GM19397 (cell line): ENCODE measurements at regions not wholly inside any gene's neighbourhood (a gene's known extent, or its start where the extent isn't known, plus 50 kb on each side); places are given as distances from the start of the nearest gene placed in this dataset.

Experiments
- ATAC-seq: cut with Tn5 transposase; IDR thresholded peaks from one replicate; pipeline ENCODE4 v1.9.1; 2021; ENCODE audit warnings: mild to moderate bottlenecking, moderate library complexity; ENCODE audit not compliant: unreplicated experiment

DNA sequence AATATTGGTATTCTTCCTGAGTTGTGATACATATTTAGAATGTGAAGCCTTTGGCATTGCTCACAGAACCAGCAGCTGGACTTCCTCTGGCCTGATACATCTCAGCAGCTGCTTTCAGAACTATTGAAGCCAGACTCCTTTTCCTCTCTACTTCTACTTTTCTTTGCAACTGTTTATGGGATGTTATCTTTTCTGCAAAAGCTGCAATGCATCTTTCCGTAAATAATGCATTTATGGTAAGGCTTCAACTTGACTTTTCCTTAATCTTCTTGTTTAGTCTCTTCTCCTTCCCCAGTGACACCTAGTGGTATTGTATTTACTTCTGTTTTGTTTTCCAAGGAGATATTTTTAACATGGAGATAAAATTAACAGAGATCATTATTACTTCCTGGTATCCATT lies 1548.7 kb downstream of the PCDH7 start:
- ATAC-seq = no peak

DNA sequence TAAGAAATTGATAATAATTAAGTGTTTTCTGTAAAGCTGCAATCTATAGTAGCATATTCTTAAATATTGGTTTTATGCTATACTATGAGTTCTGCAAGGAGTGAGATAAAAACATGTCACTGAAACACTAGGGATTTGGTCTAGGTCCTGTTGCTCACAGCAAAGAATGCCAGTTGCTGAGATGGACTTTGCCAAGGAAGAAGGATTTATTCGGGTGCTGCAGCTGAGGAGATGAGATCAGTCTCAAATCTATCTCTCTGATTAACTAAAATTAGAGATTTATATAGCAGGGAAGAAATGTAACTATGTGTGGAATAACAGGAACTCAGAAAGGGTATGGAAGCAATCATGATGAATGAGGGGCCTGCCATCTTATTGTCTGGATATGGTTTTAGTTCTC lies 1569.9 kb downstream of the PCDH7 start:
- no peak for ATAC-seq

DNA sequence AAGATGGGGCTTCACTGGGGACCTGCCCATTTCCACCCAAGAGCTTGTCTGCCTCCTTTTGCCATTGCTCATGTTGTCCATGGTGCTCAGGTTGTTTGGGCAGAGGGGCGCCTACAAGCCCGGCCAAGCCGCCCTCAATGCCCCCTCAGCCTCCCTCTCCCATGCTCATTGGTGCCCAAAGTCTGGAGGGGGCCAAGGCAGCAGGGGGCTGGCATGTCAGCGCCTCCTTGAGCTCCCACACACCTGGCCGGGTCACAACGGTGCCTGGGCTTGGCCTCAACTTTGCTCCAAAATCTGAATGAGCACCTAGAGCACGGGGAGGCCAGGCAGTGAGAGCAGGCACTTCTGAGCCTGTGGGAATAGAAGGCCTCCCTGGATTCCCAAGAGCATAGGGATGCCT lies 1598.8 kb downstream of the PCDH7 start:
- ATAC-seq = no peak

DNA sequence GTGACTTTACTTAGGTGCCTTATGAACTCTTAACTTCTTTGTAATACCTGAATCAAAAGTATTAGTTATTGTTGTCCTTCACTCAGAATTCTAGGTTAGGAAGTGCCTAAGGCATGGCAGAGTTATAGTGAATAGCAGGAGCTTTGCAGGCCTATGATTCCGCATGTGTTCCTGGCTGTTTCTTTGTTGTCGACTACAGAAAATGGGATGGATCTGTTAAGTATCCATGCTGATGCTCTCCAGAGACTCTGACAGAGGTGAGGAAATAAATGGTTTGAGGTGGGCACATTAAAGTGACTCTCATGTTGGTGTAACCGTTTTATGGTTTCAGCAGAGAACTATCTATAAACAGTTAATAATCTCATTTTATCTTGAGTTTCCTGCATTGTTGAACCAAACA lies 1601.3 kb downstream of the PCDH7 start:
- no peak for ATAC-seq

DNA sequence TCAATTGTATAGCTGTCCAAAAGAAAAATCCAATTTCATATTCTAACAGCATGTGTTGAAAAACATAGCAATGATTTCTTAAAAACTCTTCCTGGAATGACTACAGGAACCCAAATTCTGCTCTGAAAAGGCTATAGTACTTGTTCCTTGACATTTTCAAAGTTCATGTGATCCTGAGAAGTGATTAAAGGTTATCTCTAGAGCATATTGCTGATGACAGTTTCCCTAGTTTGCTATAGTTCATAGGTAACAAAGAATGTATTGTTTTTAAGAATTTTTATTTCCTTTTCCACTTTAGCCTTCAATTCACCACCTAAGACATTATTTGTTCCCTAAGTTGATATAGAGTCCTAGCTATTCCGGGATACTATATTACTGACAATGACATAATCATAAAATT lies 1614.6 kb downstream of the PCDH7 start:
- ATAC-seq = no peak

DNA sequence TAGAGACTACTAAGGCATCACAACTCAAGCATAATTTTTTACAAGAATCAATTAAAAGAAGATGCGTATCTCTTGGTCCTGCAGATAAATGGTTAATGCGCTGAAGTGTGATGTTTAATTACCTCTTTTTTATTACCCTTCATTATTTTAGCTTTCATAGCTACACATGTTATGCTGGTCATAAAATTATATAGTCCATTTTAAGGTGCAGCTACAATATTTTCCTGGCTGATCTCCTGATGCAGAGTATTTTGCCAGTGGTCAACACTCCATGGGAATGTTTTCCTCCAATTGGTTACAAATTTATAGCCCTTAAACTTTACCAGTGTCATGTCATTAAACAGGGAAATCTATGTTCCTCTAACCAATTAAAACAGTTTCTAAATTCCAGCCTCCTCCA lies 1617.2 kb downstream of the PCDH7 start:
- ATAC-seq = no peak

DNA sequence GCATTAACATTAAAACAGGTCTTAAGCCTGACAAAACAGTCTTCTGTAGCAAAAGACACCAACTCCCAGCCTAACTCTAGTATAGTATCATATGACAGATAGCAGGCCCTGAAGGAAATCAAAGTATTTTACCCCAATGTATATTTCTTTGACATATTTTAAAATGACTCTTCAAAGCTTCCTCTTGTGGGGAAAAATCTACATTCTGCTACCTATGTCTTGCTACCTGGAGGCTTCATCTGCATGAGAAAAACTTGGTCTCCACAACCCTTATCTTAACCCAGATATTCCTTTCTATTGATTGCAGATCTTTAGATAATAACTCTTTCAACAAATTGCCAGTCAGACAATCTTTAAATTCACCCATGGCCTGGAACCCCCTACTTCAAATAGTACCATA lies 1620.4 kb downstream of the PCDH7 start:
- ATAC-seq = no peak

DNA sequence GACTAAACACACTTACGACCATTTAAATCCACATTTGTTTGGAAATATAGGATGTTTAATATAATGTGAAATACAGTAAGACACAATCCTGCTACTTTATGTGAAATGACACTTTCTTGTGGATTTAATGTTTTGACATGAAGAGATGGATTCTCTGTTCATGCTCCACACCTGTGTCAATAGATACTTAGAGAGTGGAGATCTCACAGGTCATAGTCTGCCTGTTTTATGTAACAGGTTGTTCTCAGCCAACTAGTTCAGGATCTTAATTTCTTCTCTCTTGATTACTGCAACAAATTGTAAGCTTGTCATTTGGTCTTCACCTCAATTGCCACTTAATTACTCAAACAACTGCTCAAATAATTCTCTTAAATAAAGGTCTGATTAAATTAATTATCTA lies 1621.2 kb downstream of the PCDH7 start:
- ATAC-seq = no peak

DNA sequence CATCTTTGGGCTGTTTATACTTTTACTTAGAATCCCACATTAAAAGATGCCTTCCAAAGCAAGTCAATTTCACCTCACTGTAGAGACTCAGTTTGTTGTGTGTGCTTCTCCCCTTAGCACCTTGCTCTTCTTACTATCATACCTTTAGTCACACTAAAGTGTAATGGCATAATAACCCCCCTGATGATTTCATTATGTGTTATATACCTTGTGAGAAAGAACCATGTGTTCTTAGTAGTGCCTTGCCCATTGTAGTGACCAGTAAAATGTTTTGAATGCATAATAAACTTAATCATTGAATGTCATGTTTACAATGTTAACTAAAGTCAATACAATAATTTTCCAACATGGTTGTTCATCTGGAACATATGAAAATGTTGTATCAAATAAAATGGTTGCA lies 1621.9 kb downstream of the PCDH7 start:
- ATAC-seq = no peak

DNA sequence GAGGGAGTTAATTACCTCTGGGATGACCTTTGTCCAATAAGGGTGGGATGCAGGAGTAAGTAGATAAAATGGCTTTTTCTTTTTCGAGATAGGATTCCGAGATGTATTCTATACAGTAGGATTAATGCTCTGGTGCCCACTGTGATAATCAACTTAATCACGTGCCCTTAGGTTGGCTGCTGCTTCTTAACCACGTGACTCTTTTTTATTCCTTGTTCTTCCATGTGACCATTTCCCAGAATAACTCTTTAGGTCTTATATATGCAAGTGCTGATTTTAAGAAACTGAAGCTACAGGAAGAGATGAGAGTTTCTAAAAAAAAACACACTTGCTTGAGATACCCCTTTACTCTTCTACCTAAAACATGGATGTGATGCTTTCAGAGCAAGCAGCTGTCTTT lies 1628.9 kb downstream of the PCDH7 start:
- ATAC-seq = no peak

DNA sequence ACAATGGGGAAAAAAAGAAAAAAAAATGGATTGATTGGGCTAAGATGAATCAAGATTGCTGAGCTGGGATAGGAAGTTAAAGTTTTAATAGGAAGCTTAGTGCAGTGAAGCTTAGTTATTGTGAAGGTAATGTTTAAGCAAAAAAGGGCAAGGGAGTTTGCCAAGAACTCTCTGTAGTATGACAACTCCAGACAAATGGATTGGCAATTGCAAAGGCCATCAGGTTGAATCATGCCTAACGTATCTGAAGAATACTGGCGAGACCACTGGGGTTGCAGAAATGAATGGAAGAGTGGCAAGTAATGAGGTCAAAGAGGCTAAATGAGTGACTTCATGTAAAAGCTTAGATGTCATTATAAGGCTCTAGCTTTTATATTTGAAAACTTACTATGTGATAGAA lies 1654.0 kb downstream of the PCDH7 start:
- no peak for ATAC-seq

DNA sequence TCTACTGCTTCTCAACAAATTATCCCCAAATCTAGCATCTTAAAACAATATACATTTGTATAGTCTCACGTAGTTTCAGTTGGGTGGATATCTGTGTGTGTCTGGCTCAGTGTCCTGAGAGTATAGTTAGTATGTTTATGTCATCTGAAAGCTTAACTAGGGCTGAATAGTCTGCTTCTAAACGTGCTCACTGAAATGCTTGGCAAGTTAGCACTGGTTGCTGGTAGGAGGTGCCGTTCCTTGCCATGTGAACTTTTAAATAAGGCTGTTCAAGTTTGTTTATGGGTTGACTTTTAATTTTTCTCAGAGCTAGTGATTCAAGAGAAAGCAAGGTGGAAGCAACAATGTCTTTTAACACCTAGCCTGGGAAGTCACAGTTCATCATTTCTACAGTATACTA lies 1673.6 kb downstream of the PCDH7 start:
- ATAC-seq = no peak

DNA sequence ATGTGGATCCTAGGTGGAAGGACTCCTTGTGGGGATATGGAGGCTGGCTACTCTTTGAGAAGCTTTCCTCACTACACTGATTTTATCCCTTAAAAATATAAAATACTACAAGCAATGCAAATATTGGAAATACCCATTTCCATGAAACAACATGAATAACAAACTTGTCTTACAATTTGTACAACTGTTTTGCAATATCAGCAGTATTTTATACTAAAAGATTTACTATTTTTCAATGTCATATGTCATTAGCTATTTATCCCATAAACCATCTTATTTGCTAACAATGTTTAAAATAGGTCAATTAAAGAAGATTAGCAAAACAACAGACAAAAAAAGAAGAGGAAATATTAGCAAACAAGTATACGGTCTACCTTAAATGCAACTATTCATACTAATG lies 1674.1 kb downstream of the PCDH7 start:
- no peak for ATAC-seq

DNA sequence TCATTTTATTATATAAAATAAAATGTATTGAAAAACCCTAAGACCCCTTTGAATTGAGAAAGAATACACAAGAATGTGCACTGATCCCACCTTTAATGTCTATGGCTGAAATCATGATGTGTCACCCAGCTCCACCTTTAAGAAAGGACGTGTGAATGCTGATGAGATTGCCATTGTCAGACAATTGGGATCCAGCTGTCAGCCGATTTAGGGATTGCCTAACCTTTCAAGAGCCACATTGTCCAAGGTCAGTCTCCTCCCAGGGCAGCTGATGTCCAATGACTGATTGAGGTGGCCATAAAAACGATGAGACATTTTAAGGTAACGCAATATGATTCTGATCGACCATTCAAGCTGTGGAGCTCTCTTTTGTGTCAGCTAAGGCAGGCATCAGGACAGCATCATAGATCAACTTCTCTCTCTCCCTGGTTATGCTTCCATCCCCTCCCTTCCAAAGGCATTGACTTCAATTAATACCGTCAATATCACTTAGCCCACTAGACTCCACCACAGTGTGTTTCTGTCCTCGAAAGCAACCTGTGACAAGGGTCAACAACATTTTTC lies 1676.4 kb downstream of the PCDH7 start:
- no peak for ATAC-seq

DNA sequence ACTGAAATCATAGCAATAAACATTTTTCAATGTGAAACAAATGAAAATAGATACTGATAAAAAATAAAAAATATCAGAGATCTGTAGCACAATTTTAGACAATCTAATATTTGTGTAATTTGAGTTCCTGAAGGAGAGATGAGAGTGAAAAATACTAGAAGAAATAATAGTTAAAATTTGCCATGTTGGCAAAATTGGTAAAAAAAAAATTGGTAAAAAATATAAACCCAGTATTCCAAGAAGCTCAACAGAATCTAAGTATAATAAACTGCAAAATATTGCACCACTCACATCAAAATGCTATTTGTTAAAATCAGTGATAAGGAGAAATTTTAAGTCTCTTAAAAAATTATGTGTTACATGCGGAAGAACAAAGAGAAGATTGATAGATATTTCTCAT lies 1680.7 kb downstream of the PCDH7 start:
- no peak for ATAC-seq

DNA sequence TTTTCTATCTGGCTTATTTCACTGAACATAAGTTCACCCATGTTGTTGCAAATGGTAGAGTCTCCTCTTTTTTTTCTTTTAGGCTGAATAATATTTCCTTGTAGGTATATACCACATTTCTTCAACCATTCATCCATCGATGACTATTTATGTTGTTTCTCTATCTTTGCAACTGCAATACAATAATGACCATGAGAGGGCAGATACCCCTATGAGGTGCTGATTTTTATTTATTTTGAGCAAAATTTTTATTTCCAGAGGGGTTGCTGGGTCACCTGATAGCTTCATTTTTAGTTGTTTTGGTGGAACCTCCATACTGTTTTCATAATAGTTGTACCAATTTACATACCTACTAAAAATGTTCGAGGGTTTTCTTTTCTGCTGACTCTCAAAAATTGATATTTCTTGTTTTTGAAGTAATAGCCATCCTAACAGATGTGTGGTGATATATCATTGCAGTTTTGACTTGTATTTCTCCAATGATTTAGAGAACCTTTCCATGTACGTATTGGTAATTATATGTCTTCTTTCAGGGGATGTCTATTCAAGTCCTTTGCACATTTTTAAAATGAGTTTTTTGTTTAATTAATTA lies 1697.0 kb downstream of the PCDH7 start:
- ATAC-seq = no peak

DNA sequence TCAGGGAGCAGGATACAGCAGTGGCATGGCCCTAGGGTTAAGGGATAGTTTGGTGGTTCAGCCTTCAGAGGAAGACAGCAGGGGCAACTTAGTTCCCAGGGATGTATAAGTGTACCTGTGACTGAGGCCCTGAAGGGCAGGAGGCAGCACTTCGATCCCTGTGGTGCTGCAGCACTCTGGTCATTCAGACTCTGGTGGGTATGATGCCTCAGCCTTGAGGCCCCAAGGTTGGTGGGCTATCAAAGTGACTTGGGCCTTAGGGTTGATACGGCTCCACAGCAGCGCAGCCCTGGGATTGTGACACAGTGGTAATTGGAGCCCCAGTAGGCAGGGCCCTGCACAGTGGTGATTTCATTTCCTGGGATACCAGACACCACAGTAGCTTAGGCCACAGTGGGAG lies 1703.1 kb downstream of the PCDH7 start:
- no peak for ATAC-seq

DNA sequence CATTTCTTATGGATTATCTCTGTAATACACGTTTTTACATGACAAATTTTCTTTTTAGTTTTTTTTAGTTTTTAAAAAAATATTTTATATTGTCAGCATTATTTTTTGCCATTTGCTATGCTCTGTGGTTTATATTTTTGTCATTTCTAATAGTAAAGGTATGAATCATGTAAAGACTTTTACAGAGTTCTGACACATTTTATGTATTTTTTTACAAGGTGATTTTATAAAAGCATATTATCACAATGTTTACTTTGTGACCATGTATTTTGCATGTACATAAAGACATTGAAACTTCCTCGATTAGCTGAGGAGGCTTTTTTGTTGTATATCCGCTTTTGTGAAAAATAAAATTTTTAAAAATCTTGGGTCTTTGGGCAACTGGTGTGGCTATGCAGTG lies 1705.1 kb downstream of the PCDH7 start:
- ATAC-seq = no peak

DNA sequence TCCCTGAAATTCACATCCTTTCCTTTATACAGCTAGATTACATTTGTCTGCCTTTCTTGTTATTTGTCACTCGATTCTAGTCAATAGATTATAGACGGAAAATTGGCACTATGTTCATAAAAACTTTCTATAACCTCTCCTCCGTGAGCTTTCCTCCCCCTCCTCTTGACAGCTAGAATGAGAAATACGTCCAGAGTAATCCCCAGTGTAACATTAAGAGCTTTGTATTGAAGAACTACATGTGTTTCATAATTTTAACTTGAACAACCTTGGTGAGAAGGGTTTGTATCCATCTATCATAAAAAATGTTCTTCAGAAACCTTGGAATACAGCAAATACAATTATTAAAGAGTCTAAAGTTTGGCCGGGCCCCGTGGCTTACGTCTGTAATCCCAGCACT lies 1707.4 kb downstream of the PCDH7 start:
- no peak for ATAC-seq

DNA sequence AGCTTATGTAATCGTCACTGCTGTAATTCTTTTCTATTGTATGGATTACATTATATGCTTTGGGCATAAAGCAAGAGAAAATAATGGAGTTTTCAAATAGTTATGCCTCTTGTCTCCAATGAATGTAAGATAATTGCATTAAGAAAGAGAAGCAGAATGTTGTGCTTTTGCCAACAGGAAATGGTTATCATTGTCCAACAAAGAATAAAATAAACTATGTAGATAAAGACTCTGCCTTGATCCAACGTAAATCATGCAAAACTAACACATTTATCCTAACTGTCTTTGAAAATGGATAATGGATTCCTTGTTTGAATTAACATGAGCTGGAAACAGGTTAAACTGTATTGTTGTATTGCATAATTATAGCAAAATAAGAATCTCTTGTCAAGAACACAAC lies 1709.0 kb downstream of the PCDH7 start:
- ATAC-seq = no peak

DNA sequence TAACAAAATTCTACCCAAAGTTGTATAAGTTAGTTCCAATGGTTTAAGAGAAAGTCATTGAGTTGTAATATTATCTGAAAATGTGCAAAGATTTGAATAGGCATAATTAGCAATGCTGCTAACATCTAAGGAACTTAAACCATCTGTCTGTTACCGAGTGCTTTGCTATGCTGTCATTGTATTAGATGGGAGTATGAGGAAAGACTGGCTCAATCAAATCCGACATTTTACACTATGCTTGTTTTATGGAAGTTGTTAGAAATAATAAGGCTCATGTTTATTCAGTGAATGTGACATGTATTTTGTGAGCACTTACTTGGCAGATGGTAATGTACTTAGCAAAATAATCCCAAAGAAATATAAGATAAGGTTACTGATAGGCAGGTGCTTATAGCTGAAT lies 1715.1 kb downstream of the PCDH7 start:
- no peak for ATAC-seq

DNA sequence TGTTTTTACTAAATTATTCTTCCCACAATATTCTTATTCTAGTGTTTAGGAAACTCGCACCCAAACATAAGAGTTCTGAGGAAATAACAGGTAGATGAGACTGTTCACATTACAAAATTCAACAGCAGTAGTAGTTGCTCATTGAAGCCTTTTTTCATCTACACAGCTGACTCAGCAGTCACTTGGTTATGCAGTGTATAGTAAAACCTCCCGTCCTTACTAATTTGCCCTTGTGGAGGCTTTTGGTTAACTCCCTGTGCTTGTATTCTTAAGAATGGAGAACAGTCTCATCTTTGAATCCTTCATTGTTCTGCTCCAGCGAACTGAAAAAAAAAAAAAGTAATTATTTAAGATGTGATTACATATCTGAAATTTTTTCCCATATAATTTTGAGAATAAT lies 1716.6 kb downstream of the PCDH7 start:
- no peak for ATAC-seq

DNA sequence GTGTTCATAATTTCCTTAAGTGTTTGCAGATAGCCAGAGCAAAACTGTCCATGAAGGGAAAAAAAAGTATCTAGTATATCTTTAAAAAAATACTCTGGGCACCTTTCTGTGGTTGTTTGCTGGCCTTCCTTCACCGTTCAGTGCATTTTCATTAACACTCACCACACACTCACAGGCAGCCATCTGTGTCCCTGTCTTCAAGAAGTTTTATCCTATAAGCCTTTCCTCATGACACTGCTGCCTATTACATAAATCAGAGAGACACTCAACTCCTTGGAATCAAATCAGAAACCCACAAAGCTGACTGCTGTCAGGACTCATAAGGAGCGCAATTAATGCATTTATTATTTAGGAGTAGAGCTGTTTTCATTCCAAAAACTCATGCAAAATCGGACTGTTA lies 1720.2 kb downstream of the PCDH7 start:
- no peak for ATAC-seq
